ENCODE measurements at regions not wholly inside any gene's neighbourhood (a gene's known extent, or its start where the extent isn't known, plus 50 kb on each side); places are given as distances from the start of the nearest gene placed in this dataset.
A peak's percentile ranks its signal among the peaks of the same experiment; 100 is the strongest.
"Not testable (repeated sequence)": the region's sequence is repeated elsewhere in the genome, so short reads cannot be mapped to it uniquely, and the experiment has no call there.

GRCh38 chr10:62492012-62492869 is 118.1 kb downstream of the ZNF365 start:
- peak; percentile 63 for TF ChIP-seq CTCF (IDR thresholded peaks at IDR 0.05; ENCODE audit: low read length, missing control alignments)
- DNase-seq (ENCODE audit: low read depth) = peak; percentile 44
- no peak overlapping the region for H3K4me3 ChIP-seq (replicated peaks; ENCODE audit: low read depth, low read length)

- no peak for TF ChIP-seq CTCF (IDR thresholded peaks at IDR 0.05; ENCODE audit: low read length, missing control alignments)
- DNase-seq (ENCODE audit: low read depth) = no peak
- no peak overlapping the region for H3K4me3 ChIP-seq (replicated peaks; ENCODE audit: low read depth, low read length)
Measured at GRCh38 chr10:62492870-62493180, 118.7 kb downstream of the ZNF365 start.

- DNase-seq (ENCODE audit: low read depth) = no peak
Measured at GRCh38 chr10:62496925-62497324, 122.8 kb downstream of the ZNF365 start.

GRCh38 chr10:62498271-62498670 is 124.1 kb downstream of the ZNF365 start:
- no peak overlapping the region for H3K4me3 ChIP-seq (replicated peaks; ENCODE audit: low read depth, low read length)
- TF ChIP-seq CTCF (IDR thresholded peaks at IDR 0.05; ENCODE audit: low read length, missing control alignments) = no peak
- no peak for DNase-seq (ENCODE audit: low read depth)

More at GRCh38 chr10:62496925-62497324, 122.8 kb downstream of the ZNF365 start:
- TF ChIP-seq CTCF (IDR thresholded peaks at IDR 0.05; ENCODE audit: low read length, missing control alignments) = no peak
- H3K4me3 ChIP-seq (replicated peaks; ENCODE audit: low read depth, low read length) = no peak overlapping the region

GRCh38 chr10:62500116-62500515 is 125.9 kb downstream of the ZNF365 start:
- not testable (repeated sequence) for H3K4me3 ChIP-seq (replicated peaks; ENCODE audit: low read depth, low read length); DNase-seq (ENCODE audit: low read depth)

GRCh38 chr10:62501547-62501946 is 127.4 kb downstream of the ZNF365 start:
- TF ChIP-seq CTCF (IDR thresholded peaks at IDR 0.05; ENCODE audit: low read length, missing control alignments) = no peak
- DNase-seq (ENCODE audit: low read depth) = peak; percentile 20
- H3K4me3 ChIP-seq (replicated peaks; ENCODE audit: low read depth, low read length) = no peak overlapping the region

GRCh38 chr10:62502995-62503613 is 128.9 kb downstream of the ZNF365 start:
- no peak for DNase-seq (ENCODE audit: low read depth)
- TF ChIP-seq CTCF (IDR thresholded peaks at IDR 0.05; ENCODE audit: low read length, missing control alignments) = no peak
- H3K4me3 ChIP-seq (replicated peaks; ENCODE audit: low read depth, low read length) = no peak overlapping the region
